Heart right ventricle (tissue), 16 donors: ENCODE measurements at regions not wholly inside any gene's neighbourhood (a gene's known extent, or its start where the extent isn't known, plus 50 kb on each side); places are given as distances from the start of the nearest gene placed in this dataset.

Experiments
- ATAC-seq, 8 donors: fragments of 200-7000 bp; cut with Tn5 transposase; one replicate each; pipeline ENCODE4 v1.9.1; 2020; ENCODE audit warnings: mild to moderate bottlenecking in 8 of 8, moderate library complexity in 8 of 8, moderate number of reproducible peaks in 1 of 8
- DNase-seq, 2 donors: peaks; one replicate each; pipeline ENCODE4 v3.0.0-alpha.2; 2020
- H3K27ac ChIP-seq, 10 donors: fragments of 200-600 bp; sonication (generic) in 2 of 10; one replicate each; pipeline versions ENCODE4 v1.5.0 to v1.8.0; 2020 to 2022; ENCODE audit warnings: mild to moderate bottlenecking in 3 of 10
- H3K27me3 ChIP-seq, 7 donors: fragments of 200-600 bp; one replicate each; pipeline ENCODE4 v1.8.0; 2021 to 2022; ENCODE audit warnings: mild to moderate bottlenecking in 2 of 7
- H3K36me3 ChIP-seq, 9 donors: fragments of 200-600 bp; sonication (generic) in 1 of 9; one replicate each; pipeline versions ENCODE4 v1.5.0 to v1.8.0; 2020 to 2022; ENCODE audit warnings: mild to moderate bottlenecking in 2 of 9
- H3K4me1 ChIP-seq, 9 donors: fragments of 200-600 bp; sonication (generic) in 1 of 9; one replicate each; pipeline versions ENCODE4 v1.5.0 to v1.8.0; 2020 to 2022; ENCODE audit warnings: mild to moderate bottlenecking in 4 of 9
- H3K4me3 ChIP-seq, 10 donors: fragments of 200-600 bp; sonication (generic) in 2 of 10; one replicate each; pipeline versions ENCODE4 v1.5.0 to v1.8.0; 2020 to 2022; ENCODE audit warnings: mild to moderate bottlenecking in 7 of 10, moderate library complexity in 2 of 10
- H3K9me3 ChIP-seq, 11 donors: fragments of 200-600 bp in 10 of 11; sonication (generic) in 2 of 11; one replicate each; pipeline versions ENCODE4 v1.5.0 to v1.8.0; 2013 to 2022; ENCODE audit warnings: mild to moderate bottlenecking in 2 of 11, control low read depth in 1 of 11, moderate library complexity in 1 of 11
- CTCF ChIP-seq, 9 donors: fragments of 200-600 bp; sonication (generic) in 2 of 9; IDR thresholded peaks; one replicate each; pipeline versions ENCODE4 v1.5.0 to v1.8.0; 2021 to 2022; ENCODE audit warnings: antibody characterized with exemption in 9 of 9, mild to moderate bottlenecking in 5 of 9, moderate library complexity in 1 of 9
- WGBS, 2 donors: extraction: QIAGEN DNeasy Blood & Tissue Kit; methylation state at CpG; one replicate each; pipeline ENCODE4 v1.1.7; 2013; ENCODE audit warnings: inconsistent platforms in 1 of 2; 5-methylcytosine and 5-hydroxymethylcytosine counted together
- intact Hi-C, 10 donors: fragments of 100-400 bp; cut with DNase I; formaldehyde crosslinking; loops; one replicate each; pipeline versions ENCODE4 v1.11.1 to v1.14.2; 2022
- donor health status: Arrhythmogenic right ventricular cardiomyopathy.
- donor health status: ischemic (EF 13 %, LVEDD 7.1; RV severe dilation, severe dysfunction).
- donor health status: healthy with polysubstance abuse.
- donor health status: DM: no; HTN: yes; CAD: no.
- donor health status: DM: no; HTN: no; CAD: no.
- donor health status: ischemic (EF 25% LVEDD 6.9; RV normal size, moderate dysfunction).
- donor health status: ischemic (EF 25% LVEDD 5.7; RV mildly dilated, moderate dysfunction).
- donor health status: healthy.
- donor health status: DM: yes; HTN: yes; CAD: no.
- donor health status: Ischemic cardiomyopathy.
- donor health status: ischemic (EF 35%, LVEDD 5.7; RV mildly dilated, moderate dysfunction).
- donor health status: nonischemic (EF 11% LVEDD 7.7; RV severe dilation, severe dysfunction).
- donor health status: DM: yes; HTN: yes; CAD: no.
- donor health status: PGD.
- donor health status: ischemic (EF 29% LVEDD 5.4; RV normal size, mild dysfunction).
- donor health status: nonischemic (EF 23%, LVEDD 6.1; RV moderate dilation, normal function).

GRCh38 chr2:6776125-6776524 is 89.6 kb downstream of the CMPK2 start:
- Histone ChIP-seq H3K4me1 (peaks cover 0 to 22% (median 11%) of the 10 kb centered on the region in 9 donors), H3K36me3 (no peaks in the 10 kb centered on the region), H3K27me3 (peaks cover 0 to 28% (median 18%) of the 10 kb centered on the region in 7 donors), H3K9me3 (no peaks in the 10 kb centered on the region), H3K27ac (no peak overlapping the region), H3K4me3 (no peak overlapping the region)
- no peak for DNase-seq
- intact Hi-C loops: no loop called here
- 83% methylated on average over 4 of the region's 4 CpGs for WGBS, 2 donors
- no peak for ATAC-seq
- no peak for TF ChIP-seq CTCF (IDR thresholded peaks at IDR 0.05)

GRCh38 chr2:6777626-6778025 is 88.1 kb downstream of the CMPK2 start:
- H3K4me1 ChIP-seq: peaks cover 0 to 32% (median 15%) of the 10 kb centered on the region in 9 donors
- H3K36me3 ChIP-seq: no peaks in the 10 kb centered on the region
- WGBS, 2 donors: 91 to 95% methylated on average over 4 of the region's 4 CpGs
- DNase-seq (no peak), ATAC-seq (no peak)
- intact Hi-C loops: no loop called here
- no peak overlapping the region for H3K4me3 ChIP-seq
- no peak overlapping the region for H3K27ac ChIP-seq
- TF ChIP-seq CTCF (IDR thresholded peaks at IDR 0.05): no peak
- H3K9me3 ChIP-seq: no peaks in the 10 kb centered on the region
- peaks cover 0 to 26% (median 12%) of the 10 kb centered on the region in 7 donors for H3K27me3 ChIP-seq

GRCh38 chr2:6780765-6781274 is 84.9 kb downstream of the CMPK2 start:
- peak; percentile 73 to 92 (median 84) for ATAC-seq
- 11 to 12% methylated on average over 8 of the region's 8 CpGs for WGBS, 2 donors

GRCh38 chr2:6782517-6783237 is 83.0 kb downstream of the CMPK2 start:
- Histone ChIP-seq H3K9me3 (no peaks in the 10 kb centered on the region), H3K36me3 (no peaks in the 10 kb centered on the region), H3K4me1 (peaks cover 0 to 29% (median 9%) of the 10 kb centered on the region in 9 donors), H3K4me3 (no peak overlapping the region), H3K27ac (no peak overlapping the region), H3K27me3 (peaks cover 0 to 4% (median 0%) of the 10 kb centered on the region in 7 donors)
- WGBS, 2 donors: 89 to 92% methylated on average over 16 of the region's 16 CpGs
- intact Hi-C loops: no loop called here
- ATAC-seq: no peak
- no peak for TF ChIP-seq CTCF (IDR thresholded peaks at IDR 0.05)
- no peak for DNase-seq

More at GRCh38 chr2:6780765-6781274, 84.9 kb downstream of the CMPK2 start:
- H3K9me3 ChIP-seq: no peaks in the 10 kb centered on the region
- DNase-seq: peak; percentile 57 to 59
- peak overlapping the region in 3 of 10 donors; percentile 0 to 23 (median 14) for H3K4me3 ChIP-seq
- peaks cover 0 to 29% (median 9%) of the 10 kb centered on the region in 9 donors for H3K4me1 ChIP-seq
- intact Hi-C loops: no loop called here
- H3K27me3 ChIP-seq: peaks cover 0 to 4% (median 0%) of the 10 kb centered on the region in 7 donors
- H3K36me3 ChIP-seq: no peaks in the 10 kb centered on the region
- H3K27ac ChIP-seq: peak overlapping the region in 4 of 10 donors; percentile 45 to 72 (median 51)
- no peak for TF ChIP-seq CTCF (IDR thresholded peaks at IDR 0.05)
